GM18909 (cell line): ENCODE measurements at regions not wholly inside any gene's neighbourhood (a gene's known extent, or its start where the extent isn't known, plus 50 kb on each side); places are given as distances from the start of the nearest gene placed in this dataset.

Experiments
- ATAC-seq: cut with Tn5 transposase; IDR thresholded peaks from one replicate; pipeline ENCODE4 v1.9.1; 2021; ENCODE audit warnings: mild to moderate bottlenecking; ENCODE audit not compliant: unreplicated experiment, poor library complexity

GRCh38 chr10:125555267-125555666 lies 127.7 kb downstream of the TEX36 start:
- ATAC-seq: no peak

GRCh38 chr10:125554753-125555152 lies 128.2 kb downstream of the TEX36 start:
- no peak for ATAC-seq

- no peak for ATAC-seq
Measured at GRCh38 chr10:125554016-125554703, 128.8 kb downstream of the TEX36 start.

GRCh38 chr10:125553091-125553490 lies 129.9 kb downstream of the TEX36 start:
- ATAC-seq: no peak

GRCh38 chr10:125551247-125551646 lies 131.7 kb downstream of the TEX36 start:
- ATAC-seq: no peak

GRCh38 chr10:125550362-125550761 lies 132.6 kb downstream of the TEX36 start:
- ATAC-seq: no peak

- ATAC-seq: no peak
Measured at GRCh38 chr10:125549653-125550052, 133.3 kb downstream of the TEX36 start.

- no peak for ATAC-seq
Measured at GRCh38 chr10:125548878-125549277, 134.1 kb downstream of the TEX36 start.

- ATAC-seq: no peak
Measured at GRCh38 chr10:125548356-125548755, 134.6 kb downstream of the TEX36 start.

- ATAC-seq: no peak
Measured at GRCh38 chr10:125547010-125547650, 135.8 kb downstream of the TEX36 start.

- ATAC-seq: no peak
Measured at GRCh38 chr10:125543796-125544195, 139.2 kb downstream of the TEX36 start.

- ATAC-seq: no peak
Measured at GRCh38 chr10:125538947-125539731, 143.8 kb downstream of the TEX36 start.

- no peak for ATAC-seq
Measured at GRCh38 chr10:125536236-125536635, 146.7 kb downstream of the TEX36 start.

GRCh38 chr10:125535559-125535958 lies 147.4 kb downstream of the TEX36 start:
- no peak for ATAC-seq

- ATAC-seq: no peak
Measured at GRCh38 chr10:125534515-125534914, 148.4 kb downstream of the TEX36 start.

GRCh38 chr10:125533866-125534265 lies 149.1 kb downstream of the TEX36 start:
- no peak for ATAC-seq

GRCh38 chr10:125531465-125531864 lies 151.5 kb downstream of the TEX36 start:
- no peak for ATAC-seq

GRCh38 chr10:125523347-125523746 lies 159.6 kb downstream of the TEX36 start:
- no peak for ATAC-seq

- peak; percentile 73 for ATAC-seq
Measured at GRCh38 chr10:125521721-125522680, 161.0 kb downstream of the TEX36 start.

- ATAC-seq: no peak
Measured at GRCh38 chr10:125520968-125521367, 162.0 kb downstream of the TEX36 start.
